ENCODE measurements at regions not wholly inside any gene's neighbourhood (a gene's known extent, or its start where the extent isn't known, plus 50 kb on each side); places are given as distances from the start of the nearest gene placed in this dataset.
"Not testable (repeated sequence)": the region's sequence is repeated elsewhere in the genome, so short reads cannot be mapped to it uniquely, and the experiment has no call there.

- Mint-ChIP-seq H3K9me3 (ENCODE audit: unreplicated experiment) (peaks cover 7% of the 10 kb centered on the region), H3K36me3 (ENCODE audit: unreplicated experiment) (no peaks in the 10 kb centered on the region), H3K4me1 (ENCODE audit: unreplicated experiment) (no peaks in the 10 kb centered on the region), H3K4me3 (ENCODE audit: unreplicated experiment) (no peak overlapping the region), H3K27me3 (ENCODE audit: unreplicated experiment) (no peaks in the 10 kb centered on the region), H3K27ac (ENCODE audit: unreplicated experiment) (no peak overlapping the region)
- TF ChIP-seq CTCF (IDR thresholded peaks at IDR 0.05), result no peak
- no peak for DNase-seq (ENCODE audit: extremely low spot score, unreplicated experiment)
Observed at GRCh38 chr9:74056023-74056422, 441.1 kb upstream of the RORB start.

GRCh38 chr9:74057051-74057450 lies 440.1 kb upstream of the RORB start:
- H3K27ac Mint-ChIP-seq (ENCODE audit: unreplicated experiment); H3K9me3 Mint-ChIP-seq (ENCODE audit: unreplicated experiment); H3K4me3 Mint-ChIP-seq (ENCODE audit: unreplicated experiment); H3K27me3 Mint-ChIP-seq (ENCODE audit: unreplicated experiment); DNase-seq (ENCODE audit: extremely low spot score, unreplicated experiment); H3K36me3 Mint-ChIP-seq (ENCODE audit: unreplicated experiment); H3K4me1 Mint-ChIP-seq (ENCODE audit: unreplicated experiment): not testable (repeated sequence)

GRCh38 chr9:74064702-74065101 lies 432.4 kb upstream of the RORB start:
- Mint-ChIP-seq H3K27me3 (ENCODE audit: unreplicated experiment) (no peaks in the 10 kb centered on the region), H3K36me3 (ENCODE audit: unreplicated experiment) (no peaks in the 10 kb centered on the region), H3K4me1 (ENCODE audit: unreplicated experiment) (no peaks in the 10 kb centered on the region), H3K27ac (ENCODE audit: unreplicated experiment) (no peak overlapping the region), H3K9me3 (ENCODE audit: unreplicated experiment) (peaks cover 7% of the 10 kb centered on the region), H3K4me3 (ENCODE audit: unreplicated experiment) (no peak overlapping the region)
- no peak for TF ChIP-seq CTCF (IDR thresholded peaks at IDR 0.05)
- DNase-seq (ENCODE audit: extremely low spot score, unreplicated experiment), result no peak

- no peak overlapping the region for H3K4me3 Mint-ChIP-seq (ENCODE audit: unreplicated experiment)
- no peaks in the 10 kb centered on the region for H3K4me1 Mint-ChIP-seq (ENCODE audit: unreplicated experiment)
- no peaks in the 10 kb centered on the region for H3K27me3 Mint-ChIP-seq (ENCODE audit: unreplicated experiment)
- no peak for DNase-seq (ENCODE audit: extremely low spot score, unreplicated experiment)
- H3K9me3 Mint-ChIP-seq (ENCODE audit: unreplicated experiment), result peaks cover 8% of the 10 kb centered on the region
- H3K36me3 Mint-ChIP-seq (ENCODE audit: unreplicated experiment), result no peaks in the 10 kb centered on the region
- no peak overlapping the region for H3K27ac Mint-ChIP-seq (ENCODE audit: unreplicated experiment)
- TF ChIP-seq CTCF (IDR thresholded peaks at IDR 0.05), result no peak
Observed at GRCh38 chr9:74066128-74066527, 431.0 kb upstream of the RORB start.

GRCh38 chr9:74066605-74067004 lies 430.5 kb upstream of the RORB start:
- Mint-ChIP-seq H3K36me3 (ENCODE audit: unreplicated experiment) (no peaks in the 10 kb centered on the region), H3K9me3 (ENCODE audit: unreplicated experiment) (peaks cover 13% of the 10 kb centered on the region), H3K4me3 (ENCODE audit: unreplicated experiment) (no peak overlapping the region), H3K27ac (ENCODE audit: unreplicated experiment) (no peak overlapping the region), H3K27me3 (ENCODE audit: unreplicated experiment) (no peaks in the 10 kb centered on the region), H3K4me1 (ENCODE audit: unreplicated experiment) (no peaks in the 10 kb centered on the region)
- no peak for TF ChIP-seq CTCF (IDR thresholded peaks at IDR 0.05)
- DNase-seq (ENCODE audit: extremely low spot score, unreplicated experiment), result no peak

- no peaks in the 10 kb centered on the region for H3K36me3 Mint-ChIP-seq (ENCODE audit: unreplicated experiment)
- H3K9me3 Mint-ChIP-seq (ENCODE audit: unreplicated experiment), result peaks cover 33% of the 10 kb centered on the region
- H3K4me1 Mint-ChIP-seq (ENCODE audit: unreplicated experiment), result no peaks in the 10 kb centered on the region
- no peak overlapping the region for H3K4me3 Mint-ChIP-seq (ENCODE audit: unreplicated experiment)
- no peak overlapping the region for H3K27ac Mint-ChIP-seq (ENCODE audit: unreplicated experiment)
- no peak for DNase-seq (ENCODE audit: extremely low spot score, unreplicated experiment)
- TF ChIP-seq CTCF (IDR thresholded peaks at IDR 0.05), result no peak
- no peaks in the 10 kb centered on the region for H3K27me3 Mint-ChIP-seq (ENCODE audit: unreplicated experiment)
Observed at GRCh38 chr9:74071502-74071901, 425.6 kb upstream of the RORB start.
